C1 segment of cervical spinal cord (tissue), 14 donors: ENCODE measurements at regions not wholly inside any gene's neighbourhood (a gene's known extent, or its start where the extent isn't known, plus 50 kb on each side); places are given as distances from the start of the nearest gene placed in this dataset.
"Not testable (repeated sequence)": the region's sequence is repeated elsewhere in the genome, so short reads cannot be mapped to it uniquely, and the experiment has no call there.

ENCODE experiments used
- DNase-seq, 14 donors: peaks; one replicate each; lab custom pipeline; 2025; lab: John Stamatoyannopoulos, UW

DNA sequence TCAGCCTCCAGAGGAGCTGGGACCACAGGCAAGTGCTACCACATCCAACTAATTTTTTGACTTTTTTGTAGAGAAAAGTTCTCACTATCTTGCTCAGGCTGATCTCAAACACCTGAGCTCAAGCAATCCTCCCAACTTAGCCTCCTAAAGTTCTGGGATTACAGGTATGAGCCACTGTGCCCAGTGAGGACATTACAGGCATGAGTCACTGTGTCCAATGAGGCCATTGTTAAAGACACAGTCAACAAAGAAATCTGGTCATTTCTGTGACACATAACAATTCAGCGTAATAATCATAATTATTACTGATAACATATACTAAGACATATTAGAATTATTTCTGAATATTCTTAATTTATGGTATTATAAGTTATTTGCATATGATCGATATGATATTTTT, 463.4 kb upstream of the NDN start:
- DNase-seq = no peak

DNA sequence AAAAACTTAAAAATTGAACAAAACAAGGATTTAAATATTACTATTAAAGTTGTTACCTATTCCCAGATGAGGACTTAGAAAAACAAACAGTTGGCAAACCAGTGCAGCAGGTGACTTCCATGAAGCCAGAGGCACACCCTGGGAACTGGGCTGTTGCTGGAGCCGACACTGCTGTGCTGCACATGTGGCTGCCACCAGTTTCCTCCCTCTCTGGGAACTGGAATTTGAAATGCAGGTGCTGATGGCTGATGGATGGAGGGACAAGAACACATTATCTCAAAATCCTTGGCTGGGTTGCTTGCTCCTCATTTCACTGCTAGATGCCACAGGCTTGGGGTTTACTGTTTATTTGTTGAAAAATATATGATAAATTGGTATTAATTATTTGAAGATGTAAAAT, 471.2 kb upstream of the NDN start:
- DNase-seq = not testable (repeated sequence)

DNA sequence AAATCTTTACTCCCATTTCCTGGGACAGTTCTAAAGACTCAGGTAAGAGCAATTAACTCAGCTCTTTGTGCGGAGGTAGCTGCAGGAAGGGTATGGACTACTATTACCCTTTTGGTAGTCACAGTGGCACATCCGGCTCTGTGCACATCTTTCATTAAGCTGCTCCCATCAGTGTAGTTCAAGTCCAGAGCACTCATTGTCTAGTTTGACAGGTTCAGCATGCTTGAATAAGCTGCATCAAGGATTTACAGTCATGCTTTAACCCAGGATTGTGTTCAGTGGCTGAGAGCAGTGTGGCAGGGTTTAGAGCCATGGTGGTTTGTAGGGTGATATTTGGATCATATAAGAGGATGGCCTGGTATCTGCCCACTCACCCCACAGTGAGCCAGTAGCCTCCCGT, 478.4 kb upstream of the NDN start:
- not testable (repeated sequence) for DNase-seq

DNA sequence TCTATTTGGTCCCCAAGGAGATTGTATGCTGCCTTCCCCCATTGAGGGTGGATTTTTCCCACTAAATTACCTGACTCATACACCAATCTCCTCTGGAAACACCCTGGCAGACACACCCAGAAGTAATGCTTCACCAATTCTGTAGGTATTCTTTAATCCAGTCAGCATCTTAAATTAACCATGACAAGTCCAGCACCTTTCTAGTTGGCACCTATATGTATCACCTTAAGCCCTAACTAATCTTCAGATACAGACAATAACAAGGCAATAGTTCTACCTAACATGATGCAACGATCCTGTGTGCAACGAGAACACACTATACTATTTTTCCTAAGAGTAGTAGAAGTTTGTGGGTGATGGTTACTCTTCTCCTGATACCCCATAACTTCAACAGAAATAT, 473.3 kb upstream of the NPAP1 start:
- DNase-seq = not testable (repeated sequence)

DNA sequence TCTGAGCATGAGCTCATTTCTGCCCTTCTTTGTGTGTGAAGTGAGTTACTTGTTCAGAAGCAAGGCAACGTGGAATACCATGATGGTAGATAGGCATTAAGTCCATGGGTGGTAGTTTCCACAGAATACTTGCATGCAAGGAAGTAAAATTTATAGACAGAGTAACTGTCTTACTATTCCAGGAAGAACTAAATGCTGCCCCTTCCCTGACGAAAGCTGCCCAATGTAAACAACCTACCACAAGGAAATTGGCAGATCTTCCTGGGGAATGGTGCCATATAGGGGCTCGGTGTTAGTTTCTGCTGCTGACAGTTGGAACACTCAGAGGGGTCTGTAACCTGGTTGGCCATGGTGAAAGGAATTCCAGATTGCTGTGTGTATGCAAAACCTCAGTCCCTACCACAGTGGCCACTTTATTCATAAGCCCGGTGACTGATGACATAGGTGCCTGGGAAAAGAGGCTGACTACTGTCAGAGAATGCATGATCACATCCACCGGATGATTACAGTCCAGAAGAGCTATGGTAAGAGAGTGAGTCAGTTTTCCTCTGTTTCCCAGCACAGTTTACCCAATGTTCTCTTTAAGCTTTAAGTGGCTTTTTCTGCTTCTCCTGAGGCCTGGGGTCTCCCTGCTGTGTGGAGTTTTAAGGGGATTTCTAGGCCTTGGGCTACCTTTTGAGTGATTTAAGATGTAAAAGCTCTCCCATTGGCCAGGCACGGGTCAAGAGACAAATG, 463.7 kb upstream of the NPAP1 start:
- not testable (repeated sequence) for DNase-seq

DNA sequence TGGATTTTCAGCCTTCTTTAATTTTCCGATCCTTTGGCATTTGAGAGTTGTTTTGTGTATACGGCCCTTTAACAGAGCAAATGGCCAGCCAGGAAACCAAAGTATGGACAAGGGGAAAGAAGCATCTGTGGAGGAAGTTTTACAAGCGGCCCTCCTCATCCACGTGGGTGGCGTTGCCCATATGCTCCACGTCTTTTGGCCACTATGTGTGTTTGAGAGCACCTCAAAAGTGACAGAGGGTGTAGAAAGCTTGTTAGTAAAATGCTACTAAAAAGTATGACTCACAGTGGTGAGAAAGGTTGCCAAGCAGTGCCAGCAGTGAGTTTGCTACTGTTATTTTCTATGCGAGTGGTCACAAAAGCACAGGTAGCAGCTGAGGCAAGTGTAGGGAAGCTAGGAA, 451.8 kb upstream of the NPAP1 start:
- DNase-seq = no peak

DNA sequence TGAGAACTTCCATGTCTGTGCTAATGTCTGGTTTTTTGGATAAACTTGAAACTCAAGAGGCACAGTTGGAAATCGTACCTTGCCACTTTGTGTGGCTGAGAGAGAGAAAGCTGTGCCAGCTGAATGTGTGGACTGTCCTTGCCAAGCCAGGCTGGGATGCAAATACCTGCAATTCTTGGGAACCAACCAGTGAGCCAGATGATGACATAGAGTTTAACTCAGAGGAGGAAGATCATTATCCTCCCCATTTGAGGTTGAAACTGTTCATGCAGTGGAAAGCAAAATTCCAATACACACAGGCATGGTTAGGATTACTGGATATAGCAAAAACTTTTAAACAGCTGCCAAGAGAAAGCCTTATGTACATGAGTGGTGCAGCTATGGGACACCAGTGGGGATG, 451.4 kb upstream of the NPAP1 start:
- DNase-seq = no peak

DNA sequence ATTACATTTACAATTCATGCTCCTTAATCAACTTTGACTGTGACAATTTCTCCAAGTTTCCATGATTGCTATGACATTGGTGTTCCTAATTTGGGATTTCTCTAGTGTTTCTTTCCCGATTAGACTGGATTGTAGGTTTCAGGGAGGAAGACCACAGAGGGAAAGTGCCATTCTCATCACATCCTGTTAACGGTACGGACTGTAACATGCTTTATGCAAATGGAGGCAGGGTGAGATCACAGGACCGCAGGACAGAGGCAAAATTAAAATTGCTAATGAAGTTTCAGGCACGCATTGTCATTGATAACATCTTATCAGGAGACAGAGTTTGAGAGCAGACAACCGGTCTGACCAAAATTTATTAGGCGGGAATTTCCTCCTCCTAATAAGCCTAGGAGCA, 446.7 kb upstream of the NPAP1 start:
- not testable (repeated sequence) for DNase-seq

DNA sequence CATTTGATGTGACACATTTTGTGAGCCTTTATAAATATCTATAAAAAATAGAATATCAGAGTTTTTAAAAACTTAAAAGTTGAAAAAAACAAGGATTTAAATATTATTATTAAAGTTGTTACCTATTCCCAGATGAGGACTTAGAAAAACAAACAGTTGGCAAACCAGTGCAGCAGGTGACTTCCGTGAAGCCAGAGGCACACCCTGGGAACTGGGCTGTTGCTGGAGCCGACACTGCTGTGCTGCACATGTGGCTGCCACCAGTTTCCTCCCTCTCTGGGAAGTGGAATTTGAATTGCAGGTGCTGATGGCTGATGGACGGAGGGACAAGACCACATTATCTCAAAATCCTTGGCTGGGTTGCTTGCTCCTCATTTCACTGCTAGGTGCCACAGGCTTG, 442.4 kb upstream of the NPAP1 start:
- not testable (repeated sequence) for DNase-seq

DNA sequence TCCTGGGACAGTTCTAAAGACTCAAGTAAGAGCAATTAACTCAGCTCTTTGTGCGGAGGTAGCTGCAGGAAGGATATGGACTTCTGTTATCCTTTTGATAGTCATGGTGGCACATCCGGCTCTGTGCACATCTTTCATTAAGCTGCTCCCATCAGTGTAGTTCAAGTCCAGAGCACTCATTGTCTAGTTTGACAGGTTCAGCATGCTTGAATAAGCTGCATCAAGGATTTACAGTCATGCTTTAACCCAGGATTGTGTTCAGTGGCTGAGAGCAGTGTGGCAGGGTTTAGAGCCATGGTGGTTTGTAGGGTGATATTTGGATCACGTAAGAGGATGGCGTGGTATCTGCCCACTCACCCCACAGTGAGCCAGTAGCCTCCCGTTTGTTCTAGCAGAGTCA, 435.0 kb upstream of the NPAP1 start:
- DNase-seq = not testable (repeated sequence)

DNA sequence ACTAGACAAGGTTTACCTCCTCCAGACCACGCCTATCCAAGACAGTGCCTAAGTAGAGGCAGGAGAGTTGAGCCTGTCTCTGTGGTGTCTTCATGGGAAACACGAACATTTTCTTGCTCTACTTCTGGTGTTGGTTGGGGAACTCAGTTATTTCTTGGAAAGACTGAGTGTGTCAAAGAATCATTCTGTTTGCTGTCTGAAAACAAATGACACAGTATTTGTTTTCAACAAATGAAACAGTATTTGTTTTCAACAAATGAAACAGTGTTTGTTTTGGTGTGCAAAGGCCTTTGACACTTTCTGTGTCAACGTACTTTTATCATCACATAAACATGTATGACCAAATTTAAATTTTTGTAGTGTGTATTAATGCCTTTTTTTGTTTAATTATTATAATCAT, 416.5 kb upstream of the NPAP1 start:
- DNase-seq = peak in 2 of 14 donors; percentile 8 to 28

DNA sequence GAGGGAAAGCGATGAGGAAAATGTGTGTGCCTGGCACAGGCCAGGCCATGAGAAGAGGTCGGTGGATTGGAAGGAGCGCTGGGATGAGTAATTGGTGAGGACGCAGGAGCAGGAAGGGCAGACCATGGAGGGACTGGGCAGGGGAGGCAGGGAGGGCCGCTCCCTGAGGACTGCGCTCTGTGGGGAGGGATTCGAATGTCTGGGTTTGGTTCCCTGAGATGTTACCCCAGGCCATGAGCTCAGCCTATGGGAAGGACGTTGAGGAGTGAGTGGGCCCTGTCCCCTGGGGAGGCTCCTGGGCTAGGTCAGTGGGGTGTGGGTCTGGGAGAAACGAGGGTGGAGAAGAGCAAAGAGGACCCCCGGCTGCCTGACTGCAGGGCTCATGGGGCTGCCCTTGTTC, 415.2 kb upstream of the NPAP1 start:
- not testable (repeated sequence) for DNase-seq

DNA sequence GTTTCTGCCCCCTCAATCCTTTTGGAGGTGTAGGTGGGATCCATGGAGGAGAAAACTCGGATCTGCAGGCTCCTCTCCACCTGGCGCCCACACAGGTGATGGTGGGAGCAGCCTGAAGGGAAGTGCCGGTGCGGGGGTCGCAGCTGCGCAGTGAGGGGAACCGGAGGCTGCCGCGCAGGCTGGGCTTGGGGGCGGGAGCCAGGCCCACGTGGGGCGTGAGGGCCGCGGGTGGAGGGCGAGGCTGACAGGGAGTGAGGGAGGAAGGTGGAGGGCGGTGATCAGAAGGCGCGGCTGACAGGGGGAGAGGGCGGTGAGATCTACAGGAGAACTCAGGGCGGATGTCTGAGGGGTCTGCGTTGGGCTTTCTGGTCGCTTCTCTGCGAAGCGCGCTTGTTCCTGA, 414.7 kb upstream of the NPAP1 start:
- DNase-seq = not testable (repeated sequence)

DNA sequence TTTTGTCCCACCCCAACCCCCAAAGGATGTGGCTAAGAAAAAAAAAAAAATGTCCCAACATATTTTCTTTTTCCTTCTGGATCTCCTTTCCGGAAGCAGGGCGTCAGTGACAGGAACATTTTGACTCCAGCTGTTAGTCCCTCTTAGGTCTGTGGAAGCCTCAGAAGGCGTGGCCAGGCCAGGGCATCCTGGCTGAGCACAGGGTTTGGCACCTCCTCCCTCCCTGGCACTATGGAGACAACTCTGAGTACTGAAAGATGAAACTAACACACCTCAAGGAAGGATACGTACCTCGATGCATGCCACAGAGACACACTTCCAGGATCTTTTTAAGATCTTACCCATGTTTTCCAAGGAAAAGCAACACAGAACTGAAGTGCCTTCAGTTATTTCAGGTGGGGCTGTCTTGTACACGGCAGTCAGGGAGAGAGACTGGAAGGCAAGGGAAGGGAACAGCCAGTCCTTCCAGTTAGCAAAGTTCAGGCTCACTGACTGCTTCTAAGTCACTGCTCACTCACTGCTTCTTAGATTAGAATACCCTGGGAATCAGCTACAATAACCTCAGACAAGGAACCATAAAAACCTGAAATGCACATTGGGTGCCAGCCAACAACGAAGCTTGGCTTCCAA, 406.9 kb upstream of the NPAP1 start:
- not testable (repeated sequence) for DNase-seq

DNA sequence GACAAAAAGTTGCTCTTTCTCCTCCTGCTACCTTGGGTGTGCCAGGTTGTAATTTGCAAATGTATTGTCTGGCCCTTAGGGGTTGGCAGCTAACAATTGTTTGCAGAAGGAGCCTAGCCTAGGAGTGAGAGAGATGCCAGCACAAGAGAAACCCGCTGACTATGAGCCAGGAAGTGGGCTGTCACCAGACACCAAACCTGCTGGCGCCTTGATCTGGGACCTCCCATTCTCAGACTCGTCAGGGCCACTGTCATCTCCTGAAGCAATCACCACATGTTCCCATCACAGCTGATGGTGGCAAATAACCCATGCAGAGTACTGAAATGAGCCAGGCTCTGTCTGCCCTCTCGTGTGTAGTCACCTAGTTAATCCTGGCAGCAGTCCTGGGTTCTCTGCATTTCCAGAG, 406.4 kb upstream of the NPAP1 start:
- peak in 1 of 14 donors; percentile 5 for DNase-seq

DNA sequence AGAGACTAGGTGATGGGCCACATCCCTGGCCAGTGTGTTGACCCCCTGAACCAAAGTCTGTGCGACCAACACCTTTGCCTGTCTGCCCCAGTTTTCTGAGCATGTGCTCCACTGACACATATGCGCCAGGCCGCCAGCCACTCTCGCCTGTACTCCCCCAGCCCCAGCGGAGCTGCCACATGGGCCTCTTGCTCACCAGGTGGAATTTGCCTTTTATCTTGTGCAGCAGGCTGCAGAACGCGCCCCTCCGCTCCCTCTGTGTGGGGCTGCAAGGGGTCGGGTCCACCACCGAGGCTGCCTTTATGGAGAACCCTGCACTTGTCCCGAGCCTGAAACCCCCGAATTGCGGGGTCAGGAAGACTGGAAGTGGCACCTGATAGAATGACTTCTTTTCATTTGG, 405.7 kb upstream of the NPAP1 start:
- no peak for DNase-seq

DNA sequence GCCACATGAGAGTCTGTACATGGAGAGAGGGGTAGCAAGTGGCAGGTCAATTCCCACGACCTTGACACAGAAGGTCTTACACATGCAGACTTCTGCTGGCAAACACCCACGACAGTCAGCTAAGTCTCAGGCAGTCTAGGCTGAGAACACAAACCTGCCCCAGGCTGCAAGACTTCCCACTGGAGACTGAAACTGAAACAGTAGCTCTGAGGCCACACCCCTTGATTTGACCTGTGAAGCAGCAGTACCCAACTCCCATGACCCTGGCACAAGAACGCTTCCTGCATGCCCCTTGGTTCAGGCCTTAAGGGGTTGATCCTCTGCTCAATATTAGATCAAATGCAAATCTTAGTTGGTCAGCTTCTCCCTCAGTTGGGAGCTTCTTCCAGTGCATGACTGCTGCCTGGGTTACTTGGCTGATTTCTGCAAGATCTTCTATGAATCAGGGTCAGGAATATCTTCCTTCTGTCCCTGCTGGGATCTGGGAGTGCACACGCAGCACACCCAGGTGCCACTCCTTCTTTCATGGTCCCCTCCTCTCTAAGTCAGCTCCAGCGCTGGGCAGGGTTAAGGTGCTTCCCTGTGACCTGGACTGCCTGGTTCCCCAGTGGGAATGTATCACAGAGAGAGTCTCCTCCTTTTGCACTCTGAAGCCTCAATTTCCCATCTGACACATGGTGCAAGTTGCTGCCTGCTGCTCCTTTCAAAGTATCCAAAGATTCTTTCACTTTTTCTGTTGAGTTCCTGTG, 403.9 kb upstream of the NPAP1 start:
- DNase-seq = not testable (repeated sequence)

DNA sequence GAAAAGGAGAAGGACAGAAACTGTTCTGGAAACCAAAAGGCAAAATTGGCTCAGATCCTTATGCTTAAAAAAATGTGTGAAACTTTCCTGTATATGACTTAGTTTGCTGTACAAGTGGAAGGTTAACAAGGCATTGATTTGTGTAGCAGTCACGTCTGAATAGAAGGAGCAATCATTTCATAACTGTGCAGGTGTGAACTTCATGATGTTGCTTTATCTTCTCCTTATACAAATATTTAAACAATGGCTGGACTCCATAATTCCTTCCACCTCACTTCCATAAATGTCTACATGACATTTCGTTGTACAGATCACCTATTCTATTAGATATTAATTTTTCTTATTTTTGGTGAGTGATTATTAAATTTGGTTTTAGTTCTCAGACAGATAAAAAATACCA, 382.7 kb upstream of the NPAP1 start:
- DNase-seq = no peak

DNA sequence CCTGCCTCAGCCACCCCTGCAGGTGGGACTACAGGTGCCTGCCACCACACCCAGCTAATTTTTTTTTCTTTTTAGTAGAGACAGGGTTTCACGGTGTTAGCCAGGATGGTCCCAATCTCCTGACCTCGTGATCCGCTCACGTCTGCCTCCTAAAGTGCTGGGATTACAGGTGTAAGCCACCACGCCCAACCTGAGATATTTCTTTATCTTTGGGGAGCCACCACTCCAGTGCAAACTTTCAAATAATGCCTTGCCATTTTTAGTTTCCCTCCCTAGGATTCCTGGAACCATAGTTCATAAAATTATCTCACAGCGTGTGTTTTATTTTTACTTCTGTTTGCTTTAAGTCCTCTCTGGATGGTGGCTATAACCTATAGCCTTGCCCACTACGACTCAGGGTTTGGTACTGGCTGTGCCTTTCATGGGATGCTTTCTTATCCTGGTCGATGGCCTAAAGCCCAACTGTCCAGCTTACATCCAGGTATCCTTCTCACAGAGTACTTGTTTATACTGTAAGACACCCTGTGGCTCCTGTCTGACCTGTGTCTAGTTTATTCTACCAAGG, 374.7 kb upstream of the NPAP1 start:
- DNase-seq = not testable (repeated sequence)

DNA sequence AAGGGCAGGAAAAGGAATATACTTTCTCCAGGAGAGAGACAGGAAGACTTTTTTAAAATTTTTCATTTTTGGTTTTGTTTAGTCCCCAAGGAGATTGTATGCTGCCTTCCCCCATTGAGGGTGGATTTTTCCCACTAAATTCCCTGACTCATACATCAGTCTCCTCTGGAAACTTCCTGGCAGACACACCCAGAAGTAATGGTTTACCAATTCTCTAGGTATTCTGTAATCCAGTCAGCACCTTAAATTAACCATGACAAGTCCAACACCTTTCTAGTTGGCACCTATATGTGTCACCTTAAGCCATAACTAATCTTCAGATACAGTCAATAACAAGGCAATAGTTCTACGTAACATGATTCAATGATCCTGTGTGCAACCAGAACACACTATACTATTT, 373.6 kb upstream of the NPAP1 start:
- not testable (repeated sequence) for DNase-seq

DNA sequence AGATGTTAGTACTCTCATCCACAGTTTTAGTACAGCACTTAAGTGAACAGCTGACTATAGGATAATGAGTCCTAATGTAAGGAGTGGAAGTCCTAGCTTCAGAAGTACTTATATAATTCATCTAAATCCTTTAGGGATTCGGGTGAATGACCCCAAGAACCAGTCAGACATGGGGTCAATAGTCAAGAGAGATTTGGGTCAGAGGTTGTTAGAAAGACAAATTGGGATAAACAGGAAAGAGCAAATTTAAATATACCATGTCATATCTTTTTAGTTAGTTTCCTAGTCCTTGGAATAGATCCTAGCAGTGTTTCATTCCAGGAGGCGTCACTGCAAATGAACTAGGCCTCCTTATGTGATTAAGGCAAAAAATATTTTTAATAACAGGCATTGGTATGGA, 370.8 kb upstream of the NPAP1 start:
- not testable (repeated sequence) for DNase-seq

DNA sequence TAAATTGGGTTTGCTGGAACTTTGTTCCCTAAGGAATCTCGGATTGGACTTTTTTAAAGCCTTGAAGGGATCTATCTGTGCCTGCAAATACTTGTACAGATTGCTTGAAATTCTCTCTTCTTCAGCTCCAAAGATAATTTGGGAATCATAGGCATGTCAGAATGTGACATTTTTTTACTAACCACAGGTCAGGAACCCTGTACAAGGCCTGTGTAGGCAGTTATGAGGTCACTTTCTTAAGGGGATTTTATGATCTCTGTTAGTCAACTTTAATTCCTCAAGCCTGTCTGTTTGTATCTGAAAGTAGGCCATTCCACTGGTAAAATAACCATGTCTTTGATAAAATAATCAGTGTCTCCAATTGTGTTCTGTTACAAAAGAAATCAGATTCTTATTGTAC, 369.9 kb upstream of the NPAP1 start:
- DNase-seq = not testable (repeated sequence)
